SK-N-SH treated with all-trans-retinoic acid at 6 μM for 48 hours (cell line): ENCODE measurements at regions not wholly inside any gene's neighbourhood (a gene's known extent, or its start where the extent isn't known, plus 50 kb on each side); places are given as distances from the start of the nearest gene placed in this dataset.
"Not testable (repeated sequence)": the region's sequence is repeated elsewhere in the genome, so short reads cannot be mapped to it uniquely, and the experiment has no call there.

Experiments
- ATAC-seq: fragments of 200-7000 bp; cut with Tn5 transposase; 3 replicates; pipeline ENCODE4 v1.9.1; 2020; ENCODE audit warnings: mild to moderate bottlenecking, moderate library complexity
- CREB5 ChIP-seq: fragments of 250-450 bp; sonication (Bioruptor Pico); IDR thresholded peaks from 2 replicates; pipeline ENCODE4 v1.5.1; 2020; ENCODE audit warnings: low read depth, mild to moderate bottlenecking, moderate library complexity
- CSDC2 ChIP-seq: fragments of 250-450 bp; sonication (Bioruptor Pico); IDR thresholded peaks from 2 replicates; pipeline ENCODE4 v1.5.0; 2020; ENCODE audit warnings: mild to moderate bottlenecking, moderate library complexity
- CSRNP3 ChIP-seq: fragments of 250-450 bp; sonication (Bioruptor Pico); IDR thresholded peaks from 2 replicates; pipeline ENCODE4 v1.5.1; 2021; ENCODE audit warnings: mild to moderate bottlenecking, moderate library complexity
- ESRRG ChIP-seq: fragments of 250-450 bp; sonication (Bioruptor Pico); IDR thresholded peaks from 2 replicates; pipeline ENCODE4 v1.6.1; 2021; ENCODE audit warnings: mild to moderate bottlenecking
- GLIS3 ChIP-seq: fragments of 250-450 bp; sonication (Bioruptor Pico); IDR thresholded peaks from 2 replicates; pipeline ENCODE4 v1.5.0; 2020; ENCODE audit warnings: mild to moderate bottlenecking, moderate library complexity
- ISL1 ChIP-seq: fragments of 250-450 bp; sonication (Bioruptor Pico); IDR thresholded peaks from 2 replicates; pipeline ENCODE4 v2.1.2; 2022; ENCODE audit warnings: mild to moderate bottlenecking, moderate library complexity
- OSR1 ChIP-seq: fragments of 250-450 bp; sonication (Bioruptor Pico); IDR thresholded peaks from 2 replicates; pipeline ENCODE4 v1.8.0; 2022; ENCODE audit warnings: moderate library complexity, mild to moderate bottlenecking, inconsistent platforms
- POU6F1 ChIP-seq: fragments of 250-450 bp; sonication (Bioruptor Pico); IDR thresholded peaks from 2 replicates; pipeline ENCODE4 v1.8.0; 2021; ENCODE audit warnings: low read depth, mild to moderate bottlenecking, moderate library complexity, borderline replicate concordance
- PPARA ChIP-seq: fragments of 250-450 bp; sonication (Bioruptor Pico); IDR thresholded peaks from 2 replicates; pipeline ENCODE4 v1.5.0; 2020; ENCODE audit warnings: mild to moderate bottlenecking, borderline replicate concordance
- RARB ChIP-seq: fragments of 250-450 bp; sonication (Bioruptor Pico); IDR thresholded peaks from 2 replicates; pipeline ENCODE4 v1.8.0; 2021; ENCODE audit warnings: mild to moderate bottlenecking, moderate library complexity
- SNAI2 ChIP-seq: fragments of 250-450 bp; sonication (Bioruptor Pico); IDR thresholded peaks from 2 replicates; pipeline ENCODE4 v1.5.0; 2020; ENCODE audit warnings: mild to moderate bottlenecking, moderate library complexity
- TCF4 ChIP-seq: fragments of 250-450 bp; sonication (Bioruptor Pico); IDR thresholded peaks from 2 replicates; pipeline ENCODE4 v1.8.0; 2021; ENCODE audit warnings: mild to moderate bottlenecking, moderate library complexity, borderline replicate concordance
- TOX ChIP-seq: fragments of 250-450 bp; sonication (Bioruptor Pico); IDR thresholded peaks from 2 replicates; pipeline ENCODE4 v1.8.0; 2021; ENCODE audit warnings: mild to moderate bottlenecking, moderate library complexity, borderline replicate concordance
- TSHZ2 ChIP-seq: fragments of 250-450 bp; sonication (Bioruptor Pico); IDR thresholded peaks from 2 replicates; pipeline ENCODE4 v1.5.0; 2020; ENCODE audit warnings: mild to moderate bottlenecking, moderate library complexity
- ZC3H10 ChIP-seq: fragments of 250-450 bp; sonication (Bioruptor Pico); IDR thresholded peaks from 2 replicates; pipeline ENCODE4 v1.5.1; 2021; ENCODE audit warnings: mild to moderate bottlenecking, moderate library complexity
- ZFP3 ChIP-seq: fragments of 250-450 bp; sonication (Bioruptor Pico); IDR thresholded peaks from 2 replicates; pipeline ENCODE4 v1.5.0; 2020; ENCODE audit warnings: mild to moderate bottlenecking, moderate library complexity
- ZFP30 ChIP-seq: fragments of 450-650 bp; formaldehyde crosslinking; IDR thresholded peaks from 2 replicates; pipeline ENCODE4 v1.5.0; 2022; ENCODE audit warnings: mild to moderate bottlenecking, moderate library complexity
- ZNF565 ChIP-seq: fragments of 450-650 bp; formaldehyde crosslinking; conservative IDR thresholded peaks from 2 replicates; pipeline ENCODE4 v1.5.0; 2020; ENCODE audit warnings: low read depth, mild to moderate bottlenecking, moderate library complexity
- ZNF70 ChIP-seq: fragments of 450-650 bp; formaldehyde crosslinking; IDR thresholded peaks from 2 replicates; pipeline ENCODE4 v1.5.0; 2020; ENCODE audit warnings: mild to moderate bottlenecking, moderate library complexity
- ZNF8 ChIP-seq: fragments of 450-650 bp; formaldehyde crosslinking; IDR thresholded peaks from 2 replicates; pipeline ENCODE4 v1.5.0; 2020; ENCODE audit warnings: mild to moderate bottlenecking, moderate library complexity

- peak; percentile 29 for ATAC-seq
- TF ChIP-seq RARB (CRISPR knock-in tag): no peak
- TF ChIP-seq TCF4: no peak
- TF ChIP-seq ZNF565 (CRISPR knock-in tag): no peak
- TF ChIP-seq ZFP30 (CRISPR knock-in tag): no peak
- no peak for TF ChIP-seq SNAI2 (CRISPR knock-in tag)
- TF ChIP-seq ZNF70 (CRISPR knock-in tag): no peak
- TF ChIP-seq TOX (CRISPR knock-in tag): no peak
- no peak for TF ChIP-seq GLIS3
- no peak for TF ChIP-seq ESRRG (CRISPR knock-in tag)
- no peak for TF ChIP-seq POU6F1 (CRISPR knock-in tag)
- no peak for TF ChIP-seq ISL1 (CRISPR knock-in tag)
Observed at GRCh38 chr6:12546410-12547002, 170.1 kb upstream of the PHACTR1 start.

GRCh38 chr6:12548526-12548925 is 168.0 kb upstream of the PHACTR1 start:
- ATAC-seq: peak; percentile 36; the same call in 1 of the 3 replicates
- TF ChIP-seq OSR1 (CRISPR knock-in tag): no peak
- no peak for TF ChIP-seq ZC3H10 (CRISPR knock-in tag)
- TF ChIP-seq ESRRG (CRISPR knock-in tag): no peak
- TF ChIP-seq ZFP3 (CRISPR knock-in tag): no peak
- no peak for TF ChIP-seq ZNF8 (CRISPR knock-in tag)
- TF ChIP-seq CREB5 (CRISPR knock-in tag): no peak
- no peak for TF ChIP-seq TSHZ2
- peak; percentile 54 for TF ChIP-seq ISL1 (CRISPR knock-in tag)
- no peak for TF ChIP-seq CSDC2 (CRISPR knock-in tag)

GRCh38 chr6:12549445-12549844 is 167.1 kb upstream of the PHACTR1 start:
- not testable (repeated sequence) for ATAC-seq

- ATAC-seq: not testable (repeated sequence)
Observed at GRCh38 chr6:12554820-12555219, 161.7 kb upstream of the PHACTR1 start.

- ATAC-seq: no peak
- TF ChIP-seq SNAI2 (CRISPR knock-in tag) (no peak), PPARA (CRISPR knock-in tag) (no peak), TOX (CRISPR knock-in tag) (no peak)
- TF ChIP-seq, all 23 proteins: peak for 0
Observed at GRCh38 chr6:12555267-12555666, 161.3 kb upstream of the PHACTR1 start.

- TF ChIP-seq ZNF8 (CRISPR knock-in tag): no peak
- ATAC-seq: no peak
Observed at GRCh38 chr6:12555781-12556180, 160.8 kb upstream of the PHACTR1 start.

- ATAC-seq: no peak
- TF ChIP-seq SNAI2 (CRISPR knock-in tag) (no peak), CSRNP3 (CRISPR knock-in tag) (no peak), ZC3H10 (CRISPR knock-in tag) (no peak), POU6F1 (CRISPR knock-in tag) (no peak)
- TF ChIP-seq, all 23 proteins: peak for 0
Observed at GRCh38 chr6:12557765-12558164, 158.8 kb upstream of the PHACTR1 start.
